HCT116 (cell line): ENCODE measurements at regions not wholly inside any gene's neighbourhood (a gene's known extent, or its start where the extent isn't known, plus 50 kb on each side); places are given as distances from the start of the nearest gene placed in this dataset.

Experiments used
- ATAC-seq: fragments of 200-7000 bp; cut with Tn5 transposase; 2 replicates; pipeline ENCODE4 v1.9.1; 2020; ENCODE audit warnings: mild to moderate bottlenecking, moderate library complexity
- BruUV-seq: library from RNA; stranded (reverse); fragments of 400-500 nt; replicated peaks from 2 replicates; lab custom pipeline; 2021; lab: Mats Ljungman, UMichigan
- CTCF ChIA-PET: fragments of 300-600 bp; sonication (Branson Sonifier 250); formaldehyde crosslinking; loops from one replicate; lab custom pipeline; 2021; ENCODE audit warnings: antibody characterized with exemption; lab: Charles Lee
- POLR2A ChIA-PET: fragments of 300-600, 350-600 bp; sonication (Branson Sonifier 250); formaldehyde crosslinking; loops from one replicate; lab custom pipeline; 2021; ENCODE audit warnings: antibody characterized with exemption; lab: Charles Lee
- RAD21 ChIA-PET, 2 experiments: fragments of 300-600 bp; sonication (Branson Sonifier 250); formaldehyde crosslinking; loops; one replicate each; lab custom pipeline; 2023; ENCODE audit warnings: low total read pairs in 2 of 2; ENCODE audit not compliant: uncharacterized antibody in 2 of 2, unreplicated experiment in 2 of 2, low non-redundant PET in 1 of 2; lab: Charles Lee
- DNase-seq: peaks from one replicate; pipeline ENCODE4 v3.0.0-alpha.2; 2010; ENCODE audit warnings: low read depth, low spot score
- H2AFZ ChIP-seq: fragments of 200-600 bp; shearing (Covaris generic), sonication (generic); 2 replicates; pipeline ENCODE4 v1.6.1; 2017; ENCODE audit warnings: low read depth, mixed run types, mixed read lengths, antibody characterized with exemption, low read length; ENCODE audit not compliant: poor library complexity, severe bottlenecking
- H3K27ac ChIP-seq: 2 replicates; pipeline ENCODE4 v1.5.1; 2012; ENCODE audit warnings: low read depth, low read length
- H3K27me3 ChIP-seq: fragments of 200-600 bp; sonication (generic); 2 replicates; pipeline ENCODE4 v1.6.1; 2016; ENCODE audit warnings: mixed run types, low read length, mixed read lengths; ENCODE audit not compliant: insufficient read depth
- H3K36me3 ChIP-seq, 2 experiments: fragments of 200-500 bp in 1 of 2; fragments of 200-600 bp in 1 of 2; sonication (Bioruptor generic) in 1 of 2; sonication (generic) in 1 of 2; 2 replicates each; pipeline versions ENCODE4 v1.5.1 to v1.6.1; 2014 to 2016; ENCODE audit warnings: low read length in 2 of 2, inconsistent platforms in 1 of 2, mixed read lengths in 1 of 2, mixed run types in 1 of 2; ENCODE audit not compliant: insufficient read depth in 2 of 2, control insufficient read depth in 1 of 2
- H3K4me1 ChIP-seq, 2 experiments: fragments of 200-600 bp in 1 of 2; sonication (generic) in 1 of 2; 2 replicates each; pipeline versions ENCODE4 v1.5.1 to v1.6.1; 2012 to 2017; ENCODE audit warnings: low read length in 2 of 2, inconsistent platforms in 1 of 2, mild to moderate bottlenecking in 1 of 2, mixed read lengths in 1 of 2, mixed run types in 1 of 2, moderate library complexity in 1 of 2; ENCODE audit not compliant: insufficient read depth in 2 of 2, control insufficient read depth in 1 of 2
- H3K4me2 ChIP-seq: fragments of 200-600 bp; sonication (generic); 2 replicates; pipeline ENCODE4 v1.6.1; 2017; ENCODE audit warnings: mixed run types, low read length, mixed read lengths
- H3K4me3 ChIP-seq, 2 experiments: fragments of 200-600 bp in 1 of 2; sonication (generic) in 1 of 2; replicated peaks in 1 of 2; 2 replicates each; pipeline ENCODE4 v1.5.1; 2011 to 2016; ENCODE audit warnings: low read length in 2 of 2, control low read depth in 1 of 2, low read depth in 1 of 2, mild to moderate bottlenecking in 1 of 2, mixed read lengths in 1 of 2, mixed run types in 1 of 2
- H3K79me2 ChIP-seq: fragments of 200-600 bp; sonication (generic); 2 replicates; pipeline ENCODE4 v1.6.1; 2017; ENCODE audit warnings: mild to moderate bottlenecking, mixed run types, low read length, moderate library complexity, mixed read lengths; ENCODE audit not compliant: insufficient read depth
- H3K9ac ChIP-seq: fragments of 200-600 bp; sonication (generic); 2 replicates; pipeline ENCODE4 v1.6.1; 2016; ENCODE audit warnings: low read length, mixed read lengths
- H3K9me2 ChIP-seq: fragments of 200-600 bp; sonication (generic), shearing (Covaris generic); 2 replicates; pipeline ENCODE4 v1.6.1; 2017; ENCODE audit warnings: mixed run types, mild to moderate bottlenecking, moderate library complexity; ENCODE audit not compliant: insufficient read depth
- H3K9me3 ChIP-seq, 2 experiments: fragments of 200-500 bp in 1 of 2; fragments of 200-600 bp in 1 of 2; sonication (Bioruptor generic) in 1 of 2; sonication (generic) in 1 of 2; 2 replicates each; pipeline ENCODE4 v1.6.1; 2014 to 2017; ENCODE audit warnings: low read length in 2 of 2, mixed read lengths in 2 of 2, inconsistent platforms in 1 of 2, low read depth in 1 of 2, mild to moderate bottlenecking in 1 of 2, mixed run types in 1 of 2, moderate library complexity in 1 of 2; ENCODE audit not compliant: control insufficient read depth in 1 of 2, insufficient read depth in 1 of 2
- H4K20me1 ChIP-seq: fragments of 200-600 bp; sonication (generic), shearing (Covaris generic); 2 replicates; pipeline ENCODE4 v1.6.1; 2017; ENCODE audit warnings: mixed run types, mild to moderate bottlenecking, moderate library complexity; ENCODE audit not compliant: insufficient read depth
- CBX3 ChIP-seq: IDR thresholded peaks from 2 replicates; pipeline ENCODE4 v1.6.1; 2012; ENCODE audit warnings: low read depth
- CEBPB ChIP-seq: IDR thresholded peaks from 2 replicates; pipeline ENCODE4 v1.6.1; 2012; ENCODE audit warnings: low read depth
- EGR1 ChIP-seq: IDR thresholded peaks from 2 replicates; pipeline ENCODE4 v1.6.1; 2012; ENCODE audit warnings: low read depth
- EZH2 ChIP-seq: fragments of 200-600 bp; sonication (generic); IDR thresholded peaks from 2 replicates; pipeline ENCODE4 v1.6.1; 2017; ENCODE audit warnings: antibody characterized with exemption, mixed run types
- POLR2A ChIP-seq: IDR thresholded peaks from 2 replicates; pipeline ENCODE4 v1.7.0; 2011; ENCODE audit warnings: borderline replicate concordance; ENCODE audit not compliant: insufficient read depth, insufficient read length; ENCODE audit errors: extremely low read depth
- RAD21 ChIP-seq: IDR thresholded peaks from 2 replicates; pipeline ENCODE4 v1.6.1; 2012; ENCODE audit warnings: low read depth, mild to moderate bottlenecking
- SIN3A ChIP-seq: IDR thresholded peaks from 2 replicates; pipeline ENCODE4 v1.6.1; 2012; ENCODE audit warnings: low read depth
- SP1 ChIP-seq: IDR thresholded peaks from 2 replicates; pipeline ENCODE4 v1.6.1; 2012; ENCODE audit warnings: low read depth
- SRF ChIP-seq: IDR thresholded peaks from 2 replicates; pipeline ENCODE4 v1.6.1; 2012; ENCODE audit warnings: low read depth
- YY1 ChIP-seq: IDR thresholded peaks from 2 replicates; pipeline ENCODE4 v1.6.1; 2011; ENCODE audit warnings: low read length, low read depth, moderate library complexity, mild to moderate bottlenecking; ENCODE audit not compliant: insufficient replicate concordance; ENCODE audit errors: extremely low read depth
- ZFX ChIP-seq: fragments of 450-650 bp; IDR thresholded peaks from 2 replicates; pipeline ENCODE4 v1.6.1; 2017
- intact Hi-C: fragments of 100-400 bp; cut with micrococcal nuclease; formaldehyde crosslinking; loops from 2 replicates; pipeline ENCODE4 v1.10.0; 2022
- TF ChIP-seq, protein P1 (sequence below): IDR thresholded peaks from 2 replicates; pipeline ENCODE4 v1.6.1; 2011; ENCODE audit warnings: mild to moderate bottlenecking, low read length, moderate library complexity; ENCODE audit not compliant: insufficient replicate concordance; ENCODE audit errors: extremely low read depth
- TF ChIP-seq, protein P2 (sequence below): IDR thresholded peaks from 2 replicates; pipeline ENCODE4 v1.6.1; 2012

DNA sequence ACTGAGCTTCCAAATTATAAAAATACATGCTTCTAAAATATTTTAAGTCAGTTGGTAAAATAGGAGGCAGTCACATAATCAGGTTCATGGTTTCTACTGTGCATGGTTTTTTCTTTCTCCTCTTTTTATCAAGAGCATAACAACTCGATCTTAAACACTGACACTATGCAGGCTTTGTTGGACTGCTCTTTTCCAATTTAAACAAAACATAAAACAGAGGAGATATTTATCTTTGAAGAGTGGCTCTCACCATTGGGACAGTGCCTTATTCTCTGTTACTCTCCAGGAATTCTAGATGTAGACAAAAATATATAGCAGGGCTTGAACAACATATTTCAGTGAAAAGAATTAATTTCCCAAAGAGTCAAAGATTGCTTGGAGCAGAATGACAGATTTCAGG lies 883.5 kb upstream of the ADGRL2 start:
- intact Hi-C loops, result no loop called here
- Histone ChIP-seq H3K27me3 (no peaks in the 10 kb centered on the region), H3K9me3 (no peaks in the 10 kb centered on the region; a peak in 1 of 4 replicates)
- DNase-seq, result no peak
- TF ChIP-seq SIN3A (no peak), RAD21 (no peak), SRF (no peak), CBX3 (no peak), EZH2 (no peak), CEBPB (no peak), EGR1 (no peak), POLR2A (no peak), YY1 (no peak), SP1 (no peak), ZFX (no peak)
- TF ChIP-seq, protein P1, sequence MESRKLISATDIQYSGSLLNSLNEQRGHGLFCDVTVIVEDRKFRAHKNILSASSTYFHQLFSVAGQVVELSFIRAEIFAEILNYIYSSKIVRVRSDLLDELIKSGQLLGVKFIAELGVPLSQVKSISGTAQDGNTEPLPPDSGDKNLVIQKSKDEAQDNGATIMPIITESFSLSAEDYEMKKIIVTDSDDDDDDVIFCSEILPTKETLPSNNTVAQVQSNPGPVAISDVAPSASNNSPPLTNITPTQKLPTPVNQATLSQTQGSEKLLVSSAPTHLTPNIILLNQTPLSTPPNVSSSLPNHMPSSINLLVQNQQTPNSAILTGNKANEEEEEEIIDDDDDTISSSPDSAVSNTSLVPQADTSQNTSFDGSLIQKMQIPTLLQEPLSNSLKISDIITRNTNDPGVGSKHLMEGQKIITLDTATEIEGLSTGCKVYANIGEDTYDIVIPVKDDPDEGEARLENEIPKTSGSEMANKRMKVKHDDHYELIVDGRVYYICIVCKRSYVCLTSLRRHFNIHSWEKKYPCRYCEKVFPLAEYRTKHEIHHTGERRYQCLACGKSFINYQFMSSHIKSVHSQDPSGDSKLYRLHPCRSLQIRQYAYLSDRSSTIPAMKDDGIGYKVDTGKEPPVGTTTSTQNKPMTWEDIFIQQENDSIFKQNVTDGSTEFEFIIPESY, result no peak
- TF ChIP-seq, protein P2, sequence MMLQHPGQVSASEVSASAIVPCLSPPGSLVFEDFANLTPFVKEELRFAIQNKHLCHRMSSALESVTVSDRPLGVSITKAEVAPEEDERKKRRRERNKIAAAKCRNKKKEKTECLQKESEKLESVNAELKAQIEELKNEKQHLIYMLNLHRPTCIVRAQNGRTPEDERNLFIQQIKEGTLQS, result no peak
- TF ChIP-seq, all 23 proteins: peak for 0
- no peak overlapping the region for H3K9ac ChIP-seq
- H3K9me2 ChIP-seq, result no peaks in the 10 kb centered on the region
- CTCF ChIA-PET, result no interaction called here
- RAD21 ChIA-PET, result no interaction called here
- H2AFZ ChIP-seq, result no peak overlapping the region
- H4K20me1 ChIP-seq, result no peaks in the 10 kb centered on the region
- H3K27ac ChIP-seq, result no peak overlapping the region
- POLR2A ChIA-PET, result no interaction called here
- ATAC-seq, result no peak
- H3K4me2 ChIP-seq, result no peak overlapping the region
- no peaks in the 10 kb centered on the region for H3K4me1 ChIP-seq
- no peaks in the 10 kb centered on the region for H3K79me2 ChIP-seq
- no peak overlapping the region for H3K4me3 ChIP-seq
- H3K36me3 ChIP-seq, result no peaks in the 10 kb centered on the region
- no TSS peak for BruUV-seq
